ENCODE measurements at regions not wholly inside any gene's neighbourhood (a gene's known extent, or its start where the extent isn't known, plus 50 kb on each side); places are given as distances from the start of the nearest gene placed in this dataset.

DNA sequence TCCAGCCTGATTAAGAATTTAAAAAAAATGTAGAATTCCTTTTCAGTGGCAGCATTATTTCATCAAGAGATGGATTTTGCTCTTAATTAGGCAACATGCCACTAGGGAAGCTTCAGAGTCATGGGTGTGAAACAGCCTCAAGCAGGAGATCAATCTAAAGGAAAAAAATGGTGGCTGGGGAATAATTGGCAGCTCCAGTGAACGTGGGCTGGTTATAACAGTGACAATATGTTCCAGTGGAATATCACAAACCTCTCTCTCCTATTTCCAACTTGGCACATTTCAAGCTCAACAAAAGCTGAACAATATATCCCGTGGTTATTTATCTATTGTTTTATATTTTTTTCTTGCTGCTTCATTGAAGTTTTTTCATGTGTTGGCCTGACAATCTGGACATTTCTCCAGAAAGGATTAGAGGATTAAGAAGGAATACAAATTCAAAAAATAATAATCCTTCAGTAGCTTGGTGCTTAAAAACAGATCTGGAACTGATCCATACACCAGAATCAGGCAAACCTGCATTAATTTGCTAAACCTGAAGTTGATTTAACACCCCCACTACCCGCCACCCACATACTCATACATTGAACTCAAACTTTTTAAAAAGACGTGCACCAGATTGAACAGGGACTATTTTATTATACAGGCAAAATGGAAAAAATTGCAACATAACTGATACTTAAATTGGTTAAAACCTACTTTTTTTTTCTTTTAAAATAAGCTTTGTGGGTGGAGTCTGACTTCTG, 255.9 kb upstream of the SPRED2 start:
- Histone ChIP-seq H2AFZ (ENCODE audit: low read depth) (no peak overlapping the region), H3K4me1 (ENCODE audit: control insufficient read depth in 1 of 2, insufficient read depth in 2 of 2, low read depth in 1 of 2, low read length in 1 of 2) (no peaks in the 10 kb centered on the region; a peak in 1 of 4 replicates), H3K9ac (no peak overlapping the region), H3K4me2 (no peak overlapping the region), H3F3A (replicated peaks; ENCODE audit: insufficient read depth) (no peaks in the 10 kb centered on the region), H3K27ac (ENCODE audit: low read depth in 2 of 2, low read length in 1 of 2) (no peak overlapping the region), H3K79me2 (ENCODE audit: insufficient read depth) (no peaks in the 10 kb centered on the region), H3K27me3 (ENCODE audit: insufficient read depth) (no peaks in the 10 kb centered on the region; the same call in 1 of the 2 replicates), H4K20me1 (ENCODE audit: insufficient read depth) (no peaks in the 10 kb centered on the region), H3K36me3 (replicated peaks in 1 of 2; ENCODE audit: control insufficient read depth in 1 of 2, insufficient read depth in 2 of 2, low read length in 1 of 2) (no peaks in the 10 kb centered on the region), H3K4me3 (ENCODE audit: low read depth in 2 of 2, low read length in 1 of 2) (no peak overlapping the region), H3K9me3 (no peaks in the 10 kb centered on the region), H3K9me2 (no peaks in the 10 kb centered on the region)
- no peak for DNase-seq
- 29% methylated on average over 4 of the region's 4 CpGs for WGBS (ENCODE audit: low lambda C conversion rate)
- TF ChIP-seq FOXM1 (IDR thresholded peaks at IDR 0.05; ENCODE audit: low read depth) (no peak), SIN3A (IDR thresholded peaks at IDR 0.05; ENCODE audit: borderline replicate concordance, low read depth, low read length) (no peak), FOXJ3 (CRISPR knock-in tag; IDR thresholded peaks at IDR 0.05) (no peak), MEF2A (IDR thresholded peaks at IDR 0.05; ENCODE audit: borderline replicate concordance, low read depth) (no peak), CHD2 (IDR thresholded peaks at IDR 0.05; ENCODE audit: low read length, partially characterized antibody) (no peak), GABPA (IDR thresholded peaks at IDR 0.05; ENCODE audit: low read depth) (no peak), RFX5 (IDR thresholded peaks at IDR 0.05; ENCODE audit: low read length) (no peak), EP300 (IDR thresholded peaks at IDR 0.05; ENCODE audit: borderline replicate concordance in 1 of 2, low read depth in 1 of 2, low read length in 1 of 2) (no peak), ELF1 (IDR thresholded peaks at IDR 0.05) (no peak), SMC3 (IDR thresholded peaks at IDR 0.05; ENCODE audit: low read depth, low read length) (no peak), TEAD4 (IDR thresholded peaks at IDR 0.05; ENCODE audit: borderline replicate concordance, insufficient read depth) (no peak), GATA2 (CRISPR knock-in tag; IDR thresholded peaks at IDR 0.05) (no peak), RCOR1 (IDR thresholded peaks at IDR 0.05; ENCODE audit: low read length) (no peak), FOSL2 (IDR thresholded peaks at IDR 0.05; ENCODE audit: borderline replicate concordance, low read depth) (no peak), MXI1 (IDR thresholded peaks at IDR 0.05; ENCODE audit: low read depth, low read length) (no peak), NFIC (IDR thresholded peaks at IDR 0.05; ENCODE audit: borderline replicate concordance) (no peak), NRF1 (IDR thresholded peaks at IDR 0.05; ENCODE audit: low read depth, low read length) (no peak), POLR2AphosphoS5 (IDR thresholded peaks at IDR 0.05; ENCODE audit: low read depth, low read length) (no peak)
- TF ChIP-seq, protein P1, sequence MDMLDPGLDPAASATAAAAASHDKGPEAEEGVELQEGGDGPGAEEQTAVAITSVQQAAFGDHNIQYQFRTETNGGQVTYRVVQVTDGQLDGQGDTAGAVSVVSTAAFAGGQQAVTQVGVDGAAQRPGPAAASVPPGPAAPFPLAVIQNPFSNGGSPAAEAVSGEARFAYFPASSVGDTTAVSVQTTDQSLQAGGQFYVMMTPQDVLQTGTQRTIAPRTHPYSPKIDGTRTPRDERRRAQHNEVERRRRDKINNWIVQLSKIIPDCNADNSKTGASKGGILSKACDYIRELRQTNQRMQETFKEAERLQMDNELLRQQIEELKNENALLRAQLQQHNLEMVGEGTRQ (IDR thresholded peaks at IDR 0.05; ENCODE audit: borderline replicate concordance, low read depth, low read length): no peak
- CTCF ChIA-PET: interaction anchor here (1.0 to 1.8 kb wide), 3 partner anchors 8 to 48 kb away, joined by 3 to 4 read pairs (median 3); no protein-coding TSS in a partner anchor
- POLR2A ChIA-PET: no interaction called here

DNA sequence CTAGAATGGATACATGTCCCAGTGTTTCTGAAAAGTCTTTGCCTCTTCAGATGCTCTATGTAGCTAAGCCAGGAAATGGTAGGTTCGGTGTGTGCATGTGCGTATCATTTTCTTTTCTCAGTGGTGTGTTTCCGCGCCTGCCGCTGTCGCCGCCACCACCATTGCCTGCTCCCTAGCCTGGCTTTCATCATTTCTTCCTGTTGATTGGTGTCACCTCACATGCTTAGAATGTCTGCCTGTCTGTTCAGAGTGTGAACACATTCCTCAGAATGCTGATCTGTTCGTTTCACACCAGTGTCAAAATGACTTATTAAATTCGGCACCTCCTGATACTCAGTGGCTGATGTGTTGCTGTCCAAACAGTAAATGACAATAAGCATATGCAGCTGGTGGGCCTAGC, 255.2 kb upstream of the SPRED2 start:
- no peaks in the 10 kb centered on the region for H3K79me2 ChIP-seq (ENCODE audit: insufficient read depth)
- no peaks in the 10 kb centered on the region for H3F3A ChIP-seq (replicated peaks; ENCODE audit: insufficient read depth)
- 75% methylated on average over 9 of the region's 9 CpGs for WGBS (ENCODE audit: low lambda C conversion rate)
- no peak for DNase-seq
- H3K4me1 ChIP-seq (ENCODE audit: control insufficient read depth in 1 of 2, insufficient read depth in 2 of 2, low read depth in 1 of 2, low read length in 1 of 2): no peaks in the 10 kb centered on the region; a peak in 1 of 4 replicates
- H3K4me2 ChIP-seq: no peak overlapping the region
- H3K9ac ChIP-seq: no peak overlapping the region
- ChIA-PET POLR2A (no interaction called here), CTCF (interaction anchor here (0.7 to 1.8 kb wide), 4 partner anchors 9 to 377 kb away, joined by 3 to 4 read pairs (median 3); no protein-coding TSS in a partner anchor)
- H3K9me3 ChIP-seq: no peaks in the 10 kb centered on the region
- H3K27ac ChIP-seq (ENCODE audit: low read depth in 2 of 2, low read length in 1 of 2): no peak overlapping the region
- H4K20me1 ChIP-seq (ENCODE audit: insufficient read depth): no peaks in the 10 kb centered on the region
- H3K9me2 ChIP-seq: no peaks in the 10 kb centered on the region
- no peaks in the 10 kb centered on the region; the same call in 1 of the 2 replicates for H3K27me3 ChIP-seq (ENCODE audit: insufficient read depth)
- no peaks in the 10 kb centered on the region for H3K36me3 ChIP-seq (replicated peaks in 1 of 2; ENCODE audit: control insufficient read depth in 1 of 2, insufficient read depth in 2 of 2, low read length in 1 of 2)
- H2AFZ ChIP-seq (ENCODE audit: low read depth): no peak overlapping the region
- no peak overlapping the region for H3K4me3 ChIP-seq (ENCODE audit: low read depth in 2 of 2, low read length in 1 of 2)
- TF ChIP-seq MXI1 (IDR thresholded peaks at IDR 0.05; ENCODE audit: low read depth, low read length) (no peak), RCOR1 (IDR thresholded peaks at IDR 0.05; ENCODE audit: low read length) (no peak), TAF1 (IDR thresholded peaks at IDR 0.05; ENCODE audit: borderline replicate concordance, low read depth, low read length) (no peak), RXRA (IDR thresholded peaks at IDR 0.05; ENCODE audit: borderline replicate concordance, low read depth) (no peak), EZH2phosphoT487 (IDR thresholded peaks at IDR 0.05; ENCODE audit: borderline replicate concordance, low read depth) (no peak), CHD2 (IDR thresholded peaks at IDR 0.05; ENCODE audit: low read length, partially characterized antibody) (no peak), JUND (IDR thresholded peaks at IDR 0.05) (no peak)
- TF ChIP-seq, protein P2, sequence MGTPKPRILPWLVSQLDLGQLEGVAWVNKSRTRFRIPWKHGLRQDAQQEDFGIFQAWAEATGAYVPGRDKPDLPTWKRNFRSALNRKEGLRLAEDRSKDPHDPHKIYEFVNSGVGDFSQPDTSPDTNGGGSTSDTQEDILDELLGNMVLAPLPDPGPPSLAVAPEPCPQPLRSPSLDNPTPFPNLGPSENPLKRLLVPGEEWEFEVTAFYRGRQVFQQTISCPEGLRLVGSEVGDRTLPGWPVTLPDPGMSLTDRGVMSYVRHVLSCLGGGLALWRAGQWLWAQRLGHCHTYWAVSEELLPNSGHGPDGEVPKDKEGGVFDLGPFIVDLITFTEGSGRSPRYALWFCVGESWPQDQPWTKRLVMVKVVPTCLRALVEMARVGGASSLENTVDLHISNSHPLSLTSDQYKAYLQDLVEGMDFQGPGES (IDR thresholded peaks at IDR 0.05; ENCODE audit: low read depth, low read length): no peak
